ENCODE measurements at regions not wholly inside any gene's neighbourhood (a gene's known extent, or its start where the extent isn't known, plus 50 kb on each side); places are given as distances from the start of the nearest gene placed in this dataset.

DNA sequence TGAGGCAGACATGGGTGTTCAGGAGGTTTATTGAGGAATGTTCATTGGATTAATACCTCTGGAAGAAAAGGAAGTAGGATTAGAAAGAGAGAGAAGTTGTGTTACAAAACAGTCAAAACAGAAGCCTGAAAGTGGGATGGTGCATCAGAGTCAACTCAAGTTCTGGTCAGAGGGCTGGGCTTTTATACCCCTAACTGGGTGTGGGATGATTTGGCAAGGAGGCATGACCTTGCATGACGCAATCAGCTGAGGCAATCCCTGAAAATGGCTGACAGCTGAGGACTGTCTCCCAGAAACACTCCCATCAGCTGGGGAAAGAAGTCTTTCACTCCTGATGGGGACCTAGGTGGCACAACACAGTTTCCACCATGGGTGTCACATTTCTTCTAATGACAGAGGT is 818.2 kb downstream of the SATB2 start:
- TF ChIP-seq CTCF (IDR thresholded peaks at IDR 0.05; ENCODE audit: low read depth, low read length) (no peak), EZH2phosphoT487 (IDR thresholded peaks at IDR 0.05; ENCODE audit: low read depth) (no peak)

Measured in OCI-LY3 (cell line).